A549 (cell line): ENCODE measurements at regions not wholly inside any gene's neighbourhood (a gene's known extent, or its start where the extent isn't known, plus 50 kb on each side); places are given as distances from the start of the nearest gene placed in this dataset.

Experiments used
- CTCF ChIP-seq: fragments of >200 bp; sonication (Bioruptor Twin); formaldehyde crosslinking; IDR thresholded peaks from 3 replicates; pipeline ENCODE4 v1.5.1; 2016
- HMGXB4 ChIP-seq: fragments of 250-450 bp; sonication (Bioruptor Pico); IDR thresholded peaks from 2 replicates; pipeline ENCODE4 v1.5.0; 2021; ENCODE audit warnings: mild to moderate bottlenecking, moderate library complexity, borderline replicate concordance
- RARB ChIP-seq: fragments of 250-450 bp; sonication (Bioruptor Pico); IDR thresholded peaks from 2 replicates; pipeline ENCODE4 v1.8.0; 2021; ENCODE audit warnings: mild to moderate bottlenecking, moderate library complexity

GRCh38 chr4:108540536-108540935 is 79.8 kb upstream of the RPL34 start:
- TF ChIP-seq CTCF, result no peak
- no peak for TF ChIP-seq RARB (CRISPR knock-in tag)
- TF ChIP-seq HMGXB4, result no peak
